ENCODE measurements at regions not wholly inside any gene's neighbourhood (a gene's known extent, or its start where the extent isn't known, plus 50 kb on each side); places are given as distances from the start of the nearest gene placed in this dataset.

GRCh38 chr1:99177465-99177864, 86.8 kb upstream of the PLPPR4 start:
- TF ChIP-seq CTCF (IDR thresholded peaks at IDR 0.05; ENCODE audit: borderline replicate concordance, extremely low read depth, low read length, poor library complexity, severe bottlenecking): no peak
- no peak for TF ChIP-seq EZH2 (IDR thresholded peaks at IDR 0.05; ENCODE audit: borderline replicate concordance, low read depth, low read length, severe bottlenecking)
